Left ventricle myocardium inferior (tissue), 1 donor: ENCODE measurements at regions not wholly inside any gene's neighbourhood (a gene's known extent, or its start where the extent isn't known, plus 50 kb on each side); places are given as distances from the start of the nearest gene placed in this dataset.

Source experiments
- DNase-seq: peaks from one replicate; pipeline ENCODE4 v3.0.0-alpha.2; 2020
- H3K27ac ChIP-seq: fragments of 200-600 bp; replicated peaks from 2 replicates; pipeline ENCODE4 v1.8.0; 2021
- H3K27me3 ChIP-seq: fragments of 200-600 bp; 2 replicates; pipeline ENCODE4 v1.8.0; 2021; ENCODE audit warnings: low read depth
- H3K36me3 ChIP-seq: fragments of 200-600 bp; 2 replicates; pipeline ENCODE4 v1.8.0; 2021
- H3K4me1 ChIP-seq: fragments of 200-600 bp; 2 replicates; pipeline ENCODE4 v1.8.0; 2021
- H3K4me3 ChIP-seq: fragments of 200-600 bp; 2 replicates; pipeline ENCODE4 v1.8.0; 2021; ENCODE audit warnings: mild to moderate bottlenecking, moderate library complexity
- H3K9me3 ChIP-seq: fragments of 200-600 bp; replicated peaks from 2 replicates; pipeline ENCODE4 v1.8.0; 2021
- CTCF ChIP-seq: fragments of 200-600 bp; IDR thresholded peaks from 2 replicates; pipeline ENCODE4 v1.8.0; 2021; ENCODE audit warnings: antibody characterized with exemption, mild to moderate bottlenecking, borderline replicate concordance
- intact Hi-C: fragments of 100-400 bp; cut with micrococcal nuclease; formaldehyde crosslinking; loops from one replicate; pipeline ENCODE4 v1.11.0; 2022
- donor health status: DM: no; HTN: yes; CAD: no; lungs with severe emphysema.

GRCh38 chr1:72915581-72915980 lies 633.2 kb upstream of the NEGR1 start:
- no peaks in the 10 kb centered on the region for H3K9me3 ChIP-seq
- TF ChIP-seq CTCF: no peak
- H3K36me3 ChIP-seq: no peaks in the 10 kb centered on the region
- no peaks in the 10 kb centered on the region for H3K27me3 ChIP-seq
- no peak overlapping the region for H3K27ac ChIP-seq
- intact Hi-C loops: no loop called here
- DNase-seq: no peak
- H3K4me1 ChIP-seq: no peaks in the 10 kb centered on the region
- H3K4me3 ChIP-seq: no peak overlapping the region

GRCh38 chr1:72911656-72912055 lies 629.3 kb upstream of the NEGR1 start:
- Histone ChIP-seq H3K4me3 (no peak overlapping the region), H3K4me1 (no peaks in the 10 kb centered on the region), H3K27ac (no peak overlapping the region), H3K9me3 (peaks cover 3% of the 10 kb centered on the region), H3K27me3 (no peaks in the 10 kb centered on the region), H3K36me3 (no peaks in the 10 kb centered on the region)
- DNase-seq: no peak
- intact Hi-C loops: no loop called here
- TF ChIP-seq CTCF: no peak

GRCh38 chr1:72896256-72896655 lies 613.9 kb upstream of the NEGR1 start:
- Histone ChIP-seq H3K27ac (no peak overlapping the region), H3K9me3 (no peaks in the 10 kb centered on the region), H3K27me3 (no peaks in the 10 kb centered on the region), H3K4me3 (no peak overlapping the region), H3K4me1 (no peaks in the 10 kb centered on the region), H3K36me3 (no peaks in the 10 kb centered on the region)
- no peak for DNase-seq
- no peak for TF ChIP-seq CTCF
- intact Hi-C loops: no loop called here

- Histone ChIP-seq H3K9me3 (no peaks in the 10 kb centered on the region), H3K27me3 (no peaks in the 10 kb centered on the region), H3K27ac (no peak overlapping the region), H3K4me3 (no peak overlapping the region), H3K4me1 (no peaks in the 10 kb centered on the region), H3K36me3 (no peaks in the 10 kb centered on the region)
- intact Hi-C loops: no loop called here
- DNase-seq: no peak
- TF ChIP-seq CTCF: no peak
Measured at GRCh38 chr1:72892461-72892860, 610.1 kb upstream of the NEGR1 start.

GRCh38 chr1:72891976-72892375 lies 609.6 kb upstream of the NEGR1 start:
- Histone ChIP-seq H3K4me1 (no peaks in the 10 kb centered on the region), H3K4me3 (no peak overlapping the region), H3K9me3 (no peaks in the 10 kb centered on the region), H3K27me3 (no peaks in the 10 kb centered on the region), H3K27ac (no peak overlapping the region), H3K36me3 (no peaks in the 10 kb centered on the region)
- TF ChIP-seq CTCF: no peak
- intact Hi-C loops: no loop called here
- DNase-seq: no peak

GRCh38 chr1:72885841-72886240 lies 603.5 kb upstream of the NEGR1 start:
- H3K4me1 ChIP-seq: no peaks in the 10 kb centered on the region
- no peaks in the 10 kb centered on the region for H3K36me3 ChIP-seq
- no peak overlapping the region for H3K4me3 ChIP-seq
- H3K9me3 ChIP-seq: no peaks in the 10 kb centered on the region
- intact Hi-C loops: no loop called here
- DNase-seq: no peak
- H3K27ac ChIP-seq: no peak overlapping the region
- H3K27me3 ChIP-seq: no peaks in the 10 kb centered on the region
- TF ChIP-seq CTCF: no peak
